Spleen (tissue), 7 donors: ENCODE measurements at regions not wholly inside any gene's neighbourhood (a gene's known extent, or its start where the extent isn't known, plus 50 kb on each side); places are given as distances from the start of the nearest gene placed in this dataset.

Experiments used
- CTCF ChIP-seq, 11 experiments: fragments of 200-600 bp in 7 of 11; fragments of 450-650 bp in 4 of 11; sonication (generic) in 4 of 11; IDR thresholded peaks in 8 of 11; conservative IDR thresholded peaks in 3 of 11; 1 replicate in 7 of 11; 2 replicates in 4 of 11; pipeline versions ENCODE4 v1.4.0 to v1.8.0; 2016 to 2021; ENCODE audit warnings: antibody characterized with exemption in 11 of 11, inconsistent platforms in 4 of 11, mild to moderate bottlenecking in 1 of 11
- POLR2A ChIP-seq, 3 donors: fragments of 450-650 bp; IDR thresholded peaks; one replicate each; pipeline ENCODE4 v1.5.1; 2017; ENCODE audit warnings: antibody characterized with exemption in 3 of 3, mild to moderate bottlenecking in 1 of 3
- POLR2AphosphoS5 ChIP-seq, 3 donors: sonication (generic); formaldehyde crosslinking; IDR thresholded peaks; one replicate each; pipeline ENCODE4 v1.5.1; 2017; ENCODE audit warnings: antibody characterized with exemption in 3 of 3
- donor health status: DM: no; HTN: no; CAD: no; lungs with moderate emphysema.
- donor health status: DM: no; HTN: no; CAD: no.
- donor health status: DM: no; HTN: no; CAD: no.

- TF ChIP-seq POLR2AphosphoS5 (IDR thresholded peaks at IDR 0.05) (no peak), POLR2A (IDR thresholded peaks at IDR 0.05) (no peak), CTCF (IDR thresholded peaks at IDR 0.05 in 8 of 11, conservative IDR thresholded peaks at IDR 0.05 in 3 of 11) (no peak)
These were observed 197.7 kb downstream of the CD47 start for GRCh38 chr3:107892955-107893624.
